GM23338 (cell line): ENCODE measurements at regions not wholly inside any gene's neighbourhood (a gene's known extent, or its start where the extent isn't known, plus 50 kb on each side); places are given as distances from the start of the nearest gene placed in this dataset.

Experiments
- ATAC-seq: fragments of 200-7000 bp; cut with Tn5 transposase; 3 replicates; pipeline ENCODE4 v1.9.1; 2020
- DNase-seq: peaks from one replicate; pipeline ENCODE4 v3.0.0-alpha.2; 2015; ENCODE audit warnings: low spot score
- H2AFZ ChIP-seq: fragments of 200-600 bp; sonication (generic); 2 replicates; pipeline ENCODE4 v1.8.0; 2016; ENCODE audit warnings: antibody characterized with exemption, mild to moderate bottlenecking, moderate library complexity
- H3F3A ChIP-seq: fragments of 200-600 bp; sonication (generic); replicated peaks from 2 replicates; pipeline ENCODE4 v1.8.0; 2017; ENCODE audit warnings: antibody characterized with exemption, mixed run types, low read depth
- H3K27ac ChIP-seq: fragments of 200-600 bp; sonication (generic); 2 replicates; pipeline ENCODE4 v1.6.1; 2016; ENCODE audit warnings: low read depth
- H3K27me3 ChIP-seq: fragments of 200-600 bp; sonication (generic); 2 replicates; pipeline ENCODE4 v1.8.0; 2016; ENCODE audit warnings: mild to moderate bottlenecking, mixed run types, moderate library complexity; ENCODE audit not compliant: insufficient read depth
- H3K36me3 ChIP-seq: fragments of 200-600 bp; sonication (generic); 2 replicates; pipeline ENCODE4 v1.8.0; 2016; ENCODE audit warnings: mild to moderate bottlenecking; ENCODE audit not compliant: insufficient read depth
- H3K4me1 ChIP-seq: fragments of 200-600 bp; sonication (generic); 2 replicates; pipeline ENCODE4 v1.8.0; 2016; ENCODE audit warnings: mild to moderate bottlenecking, moderate library complexity; ENCODE audit not compliant: insufficient read depth
- H3K4me2 ChIP-seq: fragments of 200-600 bp; sonication (generic); 2 replicates; pipeline ENCODE4 v1.7.1; 2017; ENCODE audit warnings: mixed run types
- H3K4me3 ChIP-seq: fragments of 200-600 bp; sonication (generic); 2 replicates; pipeline ENCODE4 v1.6.1; 2016; ENCODE audit warnings: mixed run types
- H3K79me2 ChIP-seq: fragments of 200-600 bp; sonication (generic); replicated peaks from 2 replicates; pipeline ENCODE4 v1.8.0; 2017; ENCODE audit warnings: mild to moderate bottlenecking; ENCODE audit not compliant: insufficient read depth
- H3K9me2 ChIP-seq: fragments of 200-600 bp; sonication (generic); 2 replicates; pipeline ENCODE4 v1.8.0; 2017; ENCODE audit not compliant: insufficient read depth
- H4K20me1 ChIP-seq: fragments of 200-600 bp; sonication (generic); replicated peaks from 2 replicates; pipeline ENCODE4 v1.8.0; 2017; ENCODE audit warnings: mild to moderate bottlenecking; ENCODE audit not compliant: insufficient read depth
- H3K27ac Mint-ChIP-seq: 2 replicates; pipeline ENCODE4 v1.8.0; 2020; ENCODE audit warnings: inconsistent platforms, mild to moderate bottlenecking, moderate library complexity, mixed read lengths
- H3K27me3 Mint-ChIP-seq: 3 replicates; pipeline ENCODE4 v1.8.0; 2022; ENCODE audit warnings: low read depth, mild to moderate bottlenecking, moderate library complexity, mixed read lengths, inconsistent platforms; ENCODE audit not compliant: insufficient read depth, poor library complexity
- H3K36me3 Mint-ChIP-seq: 3 replicates; pipeline ENCODE4 v1.8.0; 2021; ENCODE audit warnings: low read depth, mild to moderate bottlenecking, inconsistent platforms, moderate library complexity, mixed read lengths
- H3K4me1 Mint-ChIP-seq: 3 replicates; pipeline ENCODE4 v1.8.0; 2020; ENCODE audit warnings: mild to moderate bottlenecking, inconsistent platforms, mixed read lengths
- H3K4me3 Mint-ChIP-seq: 3 replicates; pipeline ENCODE4 v1.8.0; 2021; ENCODE audit warnings: moderate library complexity, mild to moderate bottlenecking, inconsistent platforms, mixed read lengths
- H3K9me3 Mint-ChIP-seq: 3 replicates; pipeline ENCODE4 v1.8.0; 2020; ENCODE audit warnings: moderate library complexity, mild to moderate bottlenecking, inconsistent platforms, mixed read lengths
- CTCF ChIP-seq, 2 experiments: fragments of 200-600 bp in 1 of 2; sonication (generic) in 1 of 2; conservative IDR thresholded peaks; 2 replicates each; pipeline versions ENCODE4 v1.5.1 to v1.6.1; 2016 to 2017; ENCODE audit warnings: antibody characterized with exemption in 2 of 2, low read depth in 2 of 2, mild to moderate bottlenecking in 2 of 2, moderate library complexity in 1 of 2
- EZH2 ChIP-seq: fragments of 200-600 bp; sonication (generic); IDR thresholded peaks from one replicate; pipeline ENCODE4 v1.8.0; 2017; ENCODE audit warnings: antibody characterized with exemption, mild to moderate bottlenecking, low read depth; ENCODE audit not compliant: unreplicated experiment
- JUNB ChIP-seq: IDR thresholded peaks from one replicate; pipeline ENCODE4 v1.6.1; 2016; ENCODE audit warnings: antibody characterized with exemption; ENCODE audit not compliant: unreplicated experiment
- REST ChIP-seq: IDR thresholded peaks from one replicate; pipeline ENCODE4 v1.6.1; 2018; ENCODE audit warnings: antibody characterized with exemption; ENCODE audit not compliant: unreplicated experiment
- STAT1 ChIP-seq: IDR thresholded peaks from one replicate; pipeline ENCODE4 v1.6.1; 2016; ENCODE audit warnings: antibody characterized with exemption; ENCODE audit not compliant: unreplicated experiment
- ZNF331 ChIP-seq: fragments of 250-450 bp; sonication (Bioruptor Pico); IDR thresholded peaks from 2 replicates; pipeline ENCODE4 v1.5.0; 2020; ENCODE audit warnings: low read depth, mild to moderate bottlenecking, moderate library complexity
- ZNF462 ChIP-seq: fragments of 250-450 bp; sonication (Bioruptor Pico); IDR thresholded peaks from 2 replicates; pipeline ENCODE4 v1.5.0; 2020; ENCODE audit warnings: mild to moderate bottlenecking, moderate library complexity

- DNase-seq, result no peak
- Mint-ChIP-seq H3K4me1 (no peaks in the 10 kb centered on the region), H3K4me3 (no peak overlapping the region), H3K36me3 (peaks cover 12% of the 10 kb centered on the region), H3K27ac (no peak overlapping the region), H3K9me3 (peaks cover 29% of the 10 kb centered on the region), H3K27me3 (no peaks in the 10 kb centered on the region)
- H4K20me1 ChIP-seq, result no peaks in the 10 kb centered on the region
- ATAC-seq, result no peak
- no peak overlapping the region for H3K4me3 ChIP-seq
- H3K27me3 ChIP-seq, result no peaks in the 10 kb centered on the region
- H3F3A ChIP-seq, result no peaks in the 10 kb centered on the region
- H3K79me2 ChIP-seq, result no peaks in the 10 kb centered on the region
- H3K27ac ChIP-seq, result no peak overlapping the region
- no peak overlapping the region for H2AFZ ChIP-seq
- TF ChIP-seq EZH2 (no peak), ZNF462 (no peak), JUNB (no peak), ZNF331 (CRISPR knock-in tag) (no peak), REST (no peak), STAT1 (no peak), CTCF (conservative IDR thresholded peaks at IDR 0.05; ENCODE audit: low read depth in 2 of 2) (no peak)
- no peaks in the 10 kb centered on the region; the same call in 1 of the 2 replicates for H3K9me2 ChIP-seq
- no peaks in the 10 kb centered on the region for H3K36me3 ChIP-seq
- H3K4me1 ChIP-seq, result no peaks in the 10 kb centered on the region
- no peak overlapping the region for H3K4me2 ChIP-seq
These were observed 624.9 kb upstream of the FTMT start for GRCh38 chr5:121226765-121227164.
